Left lung (tissue), 4 donors: ENCODE measurements at regions not wholly inside any gene's neighbourhood (a gene's known extent, or its start where the extent isn't known, plus 50 kb on each side); places are given as distances from the start of the nearest gene placed in this dataset.

Experiments
- ATAC-seq: fragments of 200-7000 bp; cut with Tn5 transposase; one replicate; pipeline ENCODE4 v1.9.1; 2020; ENCODE audit warnings: moderate library complexity
- DNase-seq, 4 donors: peaks; one replicate each; pipeline ENCODE4 v3.0.0-alpha.2; 2013 to 2020
- H3K27ac ChIP-seq, 2 donors: fragments of 200-600 bp; sonication (generic) in 1 of 2; one replicate each; pipeline versions ENCODE4 v1.5.0 to v1.8.0; 2020 to 2021
- H3K27me3 ChIP-seq, 2 donors: fragments of 200-600 bp; sonication (generic) in 1 of 2; one replicate each; pipeline versions ENCODE4 v1.5.0 to v1.8.0; 2020 to 2021
- H3K36me3 ChIP-seq, 2 donors: fragments of 200-600 bp; sonication (generic) in 1 of 2; one replicate each; pipeline versions ENCODE4 v1.5.0 to v1.8.0; 2020 to 2021
- H3K4me1 ChIP-seq, 2 donors: fragments of 200-600 bp; one replicate each; pipeline ENCODE4 v1.8.0; 2021
- H3K4me3 ChIP-seq, 2 donors: fragments of 200-600 bp; sonication (generic) in 1 of 2; one replicate each; pipeline versions ENCODE4 v1.5.0 to v1.8.0; 2020 to 2021; ENCODE audit warnings: mild to moderate bottlenecking in 1 of 2
- H3K9me3 ChIP-seq, 2 donors: fragments of 200-600 bp; sonication (generic) in 1 of 2; one replicate each; pipeline versions ENCODE4 v1.5.0 to v1.8.0; 2020 to 2021
- intact Hi-C, 2 donors: fragments of 100-400 bp; cut with DNase I; formaldehyde crosslinking; loops; one replicate each; pipeline versions ENCODE4 v1.11.2 to v1.14.2; 2022
- TF ChIP-seq, protein P1 (sequence below), 2 donors: fragments of 200-600 bp; sonication (generic) in 1 of 2; IDR thresholded peaks; one replicate each; pipeline versions ENCODE4 v1.5.0 to v1.8.0; 2021; ENCODE audit warnings: antibody characterized with exemption in 2 of 2
- donor health status: DM: no; HTN: yes; CAD: no.
- donor health status: DM: no; HTN: no; CAD: no.

DNA sequence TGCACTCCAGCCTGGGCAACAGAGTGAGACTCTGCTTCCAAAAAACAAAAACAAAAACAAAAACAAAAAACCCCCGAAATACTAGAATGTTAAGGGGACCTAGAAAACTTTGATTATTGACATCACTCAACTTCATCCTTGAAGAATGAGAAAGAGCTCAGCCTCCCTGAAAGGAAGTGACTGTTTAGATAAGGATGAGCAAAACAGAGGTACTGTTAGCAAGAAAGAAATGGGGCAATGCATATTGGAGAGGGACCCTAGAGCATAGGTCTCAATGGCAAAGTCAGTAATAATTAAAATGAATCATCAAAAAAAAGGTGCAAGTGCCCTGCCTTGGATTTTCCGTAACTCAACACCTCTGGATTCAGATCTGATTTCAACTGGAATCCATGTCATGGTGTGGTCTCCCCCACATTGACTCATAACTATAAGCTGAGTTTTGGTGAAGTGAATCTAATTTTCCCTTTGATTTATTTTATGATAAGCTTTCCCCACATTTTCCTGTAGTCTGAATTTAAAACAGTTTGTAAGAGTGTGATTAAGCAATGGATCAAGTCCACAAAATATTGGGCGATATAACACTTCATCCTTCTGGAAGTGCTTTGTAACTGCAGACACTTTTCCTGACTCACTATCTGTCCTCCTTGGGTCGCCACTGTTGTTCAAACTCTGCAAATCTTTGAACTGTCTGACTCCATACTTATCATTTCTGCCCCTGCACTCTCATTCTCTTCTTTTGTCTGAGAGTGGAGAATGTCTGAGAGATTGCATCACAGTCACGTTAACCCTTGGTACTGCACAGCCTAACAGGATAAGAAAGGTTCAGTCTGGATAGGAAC lies 224.8 kb upstream of the LYZL1 start:
- TF ChIP-seq, protein P1, sequence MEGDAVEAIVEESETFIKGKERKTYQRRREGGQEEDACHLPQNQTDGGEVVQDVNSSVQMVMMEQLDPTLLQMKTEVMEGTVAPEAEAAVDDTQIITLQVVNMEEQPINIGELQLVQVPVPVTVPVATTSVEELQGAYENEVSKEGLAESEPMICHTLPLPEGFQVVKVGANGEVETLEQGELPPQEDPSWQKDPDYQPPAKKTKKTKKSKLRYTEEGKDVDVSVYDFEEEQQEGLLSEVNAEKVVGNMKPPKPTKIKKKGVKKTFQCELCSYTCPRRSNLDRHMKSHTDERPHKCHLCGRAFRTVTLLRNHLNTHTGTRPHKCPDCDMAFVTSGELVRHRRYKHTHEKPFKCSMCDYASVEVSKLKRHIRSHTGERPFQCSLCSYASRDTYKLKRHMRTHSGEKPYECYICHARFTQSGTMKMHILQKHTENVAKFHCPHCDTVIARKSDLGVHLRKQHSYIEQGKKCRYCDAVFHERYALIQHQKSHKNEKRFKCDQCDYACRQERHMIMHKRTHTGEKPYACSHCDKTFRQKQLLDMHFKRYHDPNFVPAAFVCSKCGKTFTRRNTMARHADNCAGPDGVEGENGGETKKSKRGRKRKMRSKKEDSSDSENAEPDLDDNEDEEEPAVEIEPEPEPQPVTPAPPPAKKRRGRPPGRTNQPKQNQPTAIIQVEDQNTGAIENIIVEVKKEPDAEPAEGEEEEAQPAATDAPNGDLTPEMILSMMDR (IDR thresholded peaks at IDR 0.05), result no peak
- DNase-seq, result peak in 1 of 4 donors; percentile 34
- Histone ChIP-seq H3K27ac (no peak overlapping the region), H3K4me1 (no peaks in the 10 kb centered on the region), H3K36me3 (no peaks in the 10 kb centered on the region), H3K9me3 (no peaks in the 10 kb centered on the region), H3K27me3 (peaks cover 0 to 6% of the 10 kb centered on the region in 2 donors), H3K4me3 (no peak overlapping the region)
- peak; percentile 25 for ATAC-seq
- intact Hi-C loops, result no loop called here

DNA sequence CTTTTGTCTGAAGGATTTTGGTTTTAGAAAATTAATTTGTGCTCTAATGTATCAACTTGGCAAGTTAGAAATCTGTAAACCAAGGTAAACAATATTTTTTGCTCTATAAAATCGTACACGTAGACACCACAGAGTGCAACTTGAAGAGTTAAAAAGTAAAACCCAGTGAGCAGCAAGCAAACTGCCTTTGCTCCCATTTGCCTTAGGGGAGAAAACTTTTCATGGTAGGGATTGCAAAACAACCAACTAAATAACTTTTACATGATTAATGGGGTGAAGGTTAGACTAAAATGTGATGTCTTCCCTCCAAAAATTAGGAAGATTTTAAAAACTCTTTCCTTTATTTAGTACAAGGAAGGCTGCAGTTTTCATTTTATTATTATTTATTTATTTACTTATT lies 224.2 kb upstream of the LYZL1 start:
- H3K36me3 ChIP-seq, result no peaks in the 10 kb centered on the region
- intact Hi-C loops, result no loop called here
- no peak overlapping the region for H3K27ac ChIP-seq
- ATAC-seq (no peak), DNase-seq (no peak)
- H3K9me3 ChIP-seq, result no peaks in the 10 kb centered on the region
- H3K4me1 ChIP-seq, result no peaks in the 10 kb centered on the region
- peaks cover 0 to 6% of the 10 kb centered on the region in 2 donors for H3K27me3 ChIP-seq
- no peak overlapping the region for H3K4me3 ChIP-seq
- TF ChIP-seq, protein P1 (IDR thresholded peaks at IDR 0.05), result no peak

DNA sequence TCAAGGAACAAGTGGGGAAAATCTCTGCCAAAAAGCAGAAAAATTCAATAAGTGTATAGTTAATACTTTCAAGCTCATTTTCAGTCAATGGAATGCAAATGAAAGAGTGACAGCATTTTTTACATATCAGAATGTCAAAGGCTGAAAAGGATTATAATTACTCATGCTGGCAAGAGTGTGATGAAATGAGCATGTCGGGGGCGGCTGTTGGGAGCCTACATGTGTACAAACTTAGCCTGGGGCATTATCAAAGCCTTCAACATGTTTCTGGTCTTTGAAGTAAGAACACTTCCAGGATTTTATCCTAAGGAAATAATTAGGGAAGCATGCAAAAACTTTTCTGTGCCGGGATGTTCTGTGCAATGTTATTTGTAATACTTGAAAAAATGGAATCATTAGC lies 221.7 kb upstream of the LYZL1 start:
- TF ChIP-seq, protein P1 (IDR thresholded peaks at IDR 0.05), result no peak
- no peaks in the 10 kb centered on the region for H3K4me1 ChIP-seq
- ATAC-seq (no peak), DNase-seq (no peak)
- H3K4me3 ChIP-seq, result no peak overlapping the region
- intact Hi-C loops, result no loop called here
- H3K27me3 ChIP-seq, result peaks cover 0 to 6% of the 10 kb centered on the region in 2 donors
- no peaks in the 10 kb centered on the region for H3K9me3 ChIP-seq
- H3K27ac ChIP-seq, result no peak overlapping the region
- no peaks in the 10 kb centered on the region for H3K36me3 ChIP-seq

DNA sequence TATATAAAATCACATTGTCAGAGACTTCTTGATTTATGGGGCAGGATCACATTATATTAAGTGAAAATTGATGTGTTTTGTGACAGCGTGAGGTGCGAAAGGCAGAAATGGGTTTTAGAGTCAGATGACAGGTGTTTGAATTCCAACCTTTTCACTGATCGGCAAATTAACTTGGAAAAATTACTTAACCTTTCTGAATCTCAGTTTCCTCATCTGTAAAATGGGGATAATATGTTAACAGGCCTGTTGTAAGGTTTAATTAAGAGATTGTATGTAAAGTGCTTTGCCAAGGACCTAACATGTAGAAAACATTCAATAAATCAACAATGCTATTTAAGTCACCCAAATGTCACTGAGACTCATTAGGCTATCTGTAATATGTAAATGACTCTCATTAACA lies 221.2 kb upstream of the LYZL1 start:
- DNase-seq, result no peak
- H3K27me3 ChIP-seq, result peaks cover 0 to 6% of the 10 kb centered on the region in 2 donors
- intact Hi-C loops, result no loop called here
- TF ChIP-seq, protein P1 (IDR thresholded peaks at IDR 0.05), result no peak
- H3K4me3 ChIP-seq, result no peak overlapping the region
- ATAC-seq, result no peak
- H3K9me3 ChIP-seq, result no peaks in the 10 kb centered on the region
- H3K36me3 ChIP-seq, result no peaks in the 10 kb centered on the region
- no peaks in the 10 kb centered on the region for H3K4me1 ChIP-seq
- no peak overlapping the region for H3K27ac ChIP-seq

DNA sequence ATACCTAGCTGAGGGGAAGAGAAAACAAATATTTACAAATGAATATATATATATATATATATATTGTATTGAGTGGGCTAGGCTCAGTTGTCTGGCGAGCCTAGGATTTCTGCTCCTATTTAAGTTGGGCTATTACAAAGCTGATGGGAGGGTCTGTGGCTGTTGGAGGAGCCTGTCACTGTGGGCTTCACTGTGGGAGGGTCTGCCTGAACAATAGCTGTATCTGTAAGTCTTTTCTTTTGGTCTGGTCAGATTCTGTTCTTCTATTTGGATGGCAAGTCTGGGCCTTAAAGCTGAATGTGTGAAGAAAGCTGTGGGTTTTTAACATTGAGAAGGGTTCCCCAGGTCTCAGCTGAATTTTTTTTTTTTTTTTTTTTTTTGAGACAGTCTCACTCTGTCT lies 220.6 kb upstream of the LYZL1 start:
- TF ChIP-seq, protein P1 (IDR thresholded peaks at IDR 0.05), result no peak
- Histone ChIP-seq H3K27me3 (peaks cover 0 to 6% of the 10 kb centered on the region in 2 donors), H3K9me3 (no peaks in the 10 kb centered on the region), H3K36me3 (no peaks in the 10 kb centered on the region), H3K27ac (no peak overlapping the region), H3K4me3 (no peak overlapping the region), H3K4me1 (no peaks in the 10 kb centered on the region)
- no peak for ATAC-seq
- DNase-seq, result no peak
- intact Hi-C loops, result no loop called here
